GM21447 (cell line): ENCODE measurements at regions not wholly inside any gene's neighbourhood (a gene's known extent, or its start where the extent isn't known, plus 50 kb on each side); places are given as distances from the start of the nearest gene placed in this dataset.
"Not testable (repeated sequence)": the region's sequence is repeated elsewhere in the genome, so short reads cannot be mapped to it uniquely, and the experiment has no call there.

ENCODE experiments used
- ATAC-seq: cut with Tn5 transposase; IDR thresholded peaks from one replicate; pipeline ENCODE4 v1.9.1; 2021; ENCODE audit not compliant: unreplicated experiment

- peak; percentile 79 for ATAC-seq
These were observed 630.4 kb upstream of the TBL1XR1 start for GRCh38 chr3:177827511-177828207.

GRCh38 chr3:177828208-177828565 lies 630.9 kb upstream of the TBL1XR1 start:
- ATAC-seq, result no peak

- ATAC-seq, result no peak
These were observed 633.1 kb upstream of the TBL1XR1 start for GRCh38 chr3:177830411-177830849.

GRCh38 chr3:177831361-177831760 lies 634.1 kb upstream of the TBL1XR1 start:
- ATAC-seq, result no peak

- no peak for ATAC-seq
These were observed 635.6 kb upstream of the TBL1XR1 start for GRCh38 chr3:177832880-177833279.

- no peak for ATAC-seq
These were observed 636.0 kb upstream of the TBL1XR1 start for GRCh38 chr3:177833332-177833731.

GRCh38 chr3:177835008-177835407 lies 637.7 kb upstream of the TBL1XR1 start:
- ATAC-seq, result no peak

GRCh38 chr3:177835917-177836316 lies 638.6 kb upstream of the TBL1XR1 start:
- ATAC-seq, result no peak

- no peak for ATAC-seq
These were observed 639.4 kb upstream of the TBL1XR1 start for GRCh38 chr3:177836671-177837070.

- no peak for ATAC-seq
These were observed 640.8 kb upstream of the TBL1XR1 start for GRCh38 chr3:177837951-177838655.

GRCh38 chr3:177838766-177839350 lies 641.6 kb upstream of the TBL1XR1 start:
- no peak for ATAC-seq

- no peak for ATAC-seq
These were observed 645.0 kb upstream of the TBL1XR1 start for GRCh38 chr3:177842302-177842701.

GRCh38 chr3:177842743-177843734 lies 645.8 kb upstream of the TBL1XR1 start:
- no peak for ATAC-seq

- no peak for ATAC-seq
These were observed 654.9 kb upstream of the TBL1XR1 start for GRCh38 chr3:177852001-177852807.

GRCh38 chr3:177855021-177855420 lies 657.7 kb upstream of the TBL1XR1 start:
- ATAC-seq, result no peak

GRCh38 chr3:177860184-177860583 lies 662.9 kb upstream of the TBL1XR1 start:
- no peak for ATAC-seq

- no peak for ATAC-seq
These were observed 665.7 kb upstream of the TBL1XR1 start for GRCh38 chr3:177862962-177863491.

- ATAC-seq, result not testable (repeated sequence)
These were observed 665.0 kb upstream of the KCNMB2 start for GRCh38 chr3:177871267-177871666.

- ATAC-seq, result no peak
These were observed 658.0 kb upstream of the KCNMB2 start for GRCh38 chr3:177878192-177878591.

GRCh38 chr3:177878957-177879356 lies 657.3 kb upstream of the KCNMB2 start:
- no peak for ATAC-seq
